Activated naive CD4-positive, alpha-beta T cell treated with anti-CD3 and anti-CD28 coated beads, Interleukin-2, amount 50 U/mL, for 16 hours (primary cell): ENCODE measurements at regions not wholly inside any gene's neighbourhood (a gene's known extent, or its start where the extent isn't known, plus 50 kb on each side); places are given as distances from the start of the nearest gene placed in this dataset.

Experiments used
- DNase-seq: peaks from one replicate; pipeline ENCODE4 v3.0.0-alpha.2; 2020

DNA sequence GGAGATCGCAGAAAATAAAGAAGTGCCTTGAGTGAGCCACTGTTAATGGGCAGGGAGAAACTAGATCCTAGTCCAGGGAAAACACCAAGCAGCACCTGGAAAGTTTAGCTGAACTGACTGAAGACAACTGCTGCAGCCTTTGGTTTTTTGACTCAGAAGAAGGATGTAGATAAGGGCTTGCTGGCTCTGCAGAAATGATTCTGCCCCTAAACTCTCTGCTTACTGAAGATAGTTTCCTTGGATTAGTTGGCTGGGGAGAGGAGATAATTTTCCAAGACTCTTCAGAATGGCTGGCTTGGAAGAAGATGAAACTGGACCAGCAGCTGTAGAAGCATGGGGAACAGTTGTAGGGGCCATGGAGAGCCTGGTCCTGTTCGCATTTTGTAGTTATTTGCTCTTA lies 471.8 kb downstream of the KDM4C start:
- no peak for DNase-seq

DNA sequence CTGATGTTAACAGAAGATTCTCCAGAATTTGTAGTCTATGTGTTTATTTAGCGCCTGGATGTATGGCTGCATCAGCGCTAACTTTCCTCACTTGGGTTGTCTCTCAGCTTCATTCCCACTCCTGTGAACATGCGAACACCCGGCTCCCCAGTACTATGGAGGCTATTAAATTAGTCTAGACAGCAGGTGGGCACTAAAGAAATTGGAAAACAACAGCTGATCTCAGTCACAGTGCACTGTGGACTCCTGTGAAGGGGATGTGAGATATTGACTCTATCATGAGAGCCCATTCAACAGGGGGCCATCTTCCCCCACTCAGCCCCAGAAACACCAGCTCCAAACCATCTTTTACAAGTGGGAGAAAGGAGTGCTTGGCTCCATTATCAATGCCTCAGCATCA lies 471.0 kb downstream of the KDM4C start:
- no peak for DNase-seq

DNA sequence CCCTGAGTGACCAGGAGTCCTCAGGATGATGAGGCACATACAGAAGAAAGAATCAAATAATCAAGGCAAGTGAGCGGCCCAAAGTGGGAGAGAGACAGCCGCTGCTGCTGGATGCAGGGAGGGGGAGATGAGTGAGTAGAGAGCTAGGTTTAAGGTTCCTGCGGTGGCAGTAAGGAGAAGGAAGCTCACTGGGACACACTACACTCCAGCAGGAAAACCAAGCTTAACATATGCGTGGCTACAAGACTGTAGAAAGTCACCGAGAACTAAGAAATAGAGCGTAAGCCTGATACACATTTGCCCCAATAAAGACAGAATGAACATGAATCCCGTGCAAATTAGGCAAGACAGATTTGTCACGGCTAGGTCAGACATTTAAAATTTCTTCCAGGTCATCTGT lies 470.2 kb downstream of the KDM4C start:
- no peak for DNase-seq

DNA sequence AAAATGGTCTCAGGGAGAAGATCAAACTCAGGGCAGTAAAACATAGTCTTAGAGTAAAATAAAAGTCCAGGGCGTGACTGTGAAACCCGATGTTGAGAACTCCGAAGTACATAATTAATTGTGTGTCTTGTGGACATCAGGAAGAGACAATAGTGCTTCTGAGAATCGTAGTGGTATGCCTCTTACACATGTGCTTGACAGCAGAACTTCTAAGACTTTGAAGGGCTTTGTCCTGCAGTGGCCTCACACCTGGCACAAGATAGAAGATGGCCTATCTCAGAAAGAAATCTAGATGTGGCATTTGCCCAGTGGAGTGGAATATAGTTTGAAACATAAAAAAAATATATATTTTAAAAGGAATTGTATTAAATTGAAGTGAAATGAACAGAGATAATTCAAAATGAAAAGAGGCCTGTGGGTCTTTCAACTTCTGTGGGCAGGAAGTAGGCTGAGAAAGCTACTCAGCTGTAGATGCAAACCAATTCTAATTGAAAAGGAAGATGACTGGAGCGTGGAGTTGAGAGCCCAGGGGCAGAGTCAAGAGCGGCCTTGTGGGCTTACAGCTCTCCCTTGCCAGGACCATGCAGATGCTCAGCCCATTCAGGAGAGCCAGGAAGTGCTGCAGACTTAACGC lies 468.4 kb downstream of the KDM4C start:
- DNase-seq = no peak
